GM19023 (cell line): ENCODE measurements at regions not wholly inside any gene's neighbourhood (a gene's known extent, or its start where the extent isn't known, plus 50 kb on each side); places are given as distances from the start of the nearest gene placed in this dataset.

Experiments used
- ATAC-seq: cut with Tn5 transposase; IDR thresholded peaks from one replicate; pipeline ENCODE4 v1.9.1; 2021; ENCODE audit warnings: mild to moderate bottlenecking, moderate library complexity; ENCODE audit not compliant: unreplicated experiment

DNA sequence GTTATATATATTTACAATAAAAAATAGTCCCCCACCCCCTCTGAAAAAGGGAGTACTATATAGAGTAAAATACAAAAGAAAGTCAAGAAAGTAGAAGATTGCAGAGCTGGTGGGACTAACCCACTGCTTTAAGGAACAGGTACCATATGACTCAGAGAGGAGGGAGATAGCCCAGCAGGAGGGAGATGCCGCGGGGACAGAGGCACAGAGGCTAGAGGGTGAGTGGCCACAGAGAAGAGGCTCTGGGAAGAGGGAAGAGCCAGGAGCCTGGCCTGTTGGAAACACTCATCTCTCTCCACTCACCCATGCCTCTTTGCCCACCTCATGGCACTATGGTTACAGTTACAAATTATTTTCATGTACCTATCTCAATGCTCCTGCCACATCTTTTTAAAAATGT is 53.6 kb upstream of the LYVE1 start:
- ATAC-seq, result no peak

DNA sequence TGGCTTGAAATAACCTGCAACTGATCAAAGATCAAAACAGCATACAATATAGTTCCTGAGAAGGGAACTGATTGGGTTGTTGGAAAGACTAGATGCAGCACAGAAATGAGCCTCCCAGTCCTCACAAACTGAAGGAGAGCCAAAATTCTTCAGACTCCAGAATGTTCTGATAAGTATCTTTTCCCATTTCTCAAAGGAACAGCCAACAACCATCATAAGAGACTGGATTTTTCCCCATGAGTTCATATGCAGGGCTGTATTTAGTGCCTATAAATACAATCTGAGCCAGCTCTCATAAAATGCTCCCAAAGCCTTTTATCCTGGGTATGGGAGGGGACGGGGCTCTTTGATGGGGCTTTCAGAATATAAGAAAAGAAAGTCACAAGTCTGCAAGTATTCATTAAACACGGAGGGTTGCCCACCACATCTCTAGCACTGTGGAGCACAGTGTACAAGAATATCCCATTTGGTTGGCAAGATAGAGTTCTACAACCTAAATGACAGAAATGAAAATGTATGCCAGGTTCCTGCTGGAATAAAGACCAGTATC is 50.7 kb upstream of the LYVE1 start:
- ATAC-seq, result no peak

DNA sequence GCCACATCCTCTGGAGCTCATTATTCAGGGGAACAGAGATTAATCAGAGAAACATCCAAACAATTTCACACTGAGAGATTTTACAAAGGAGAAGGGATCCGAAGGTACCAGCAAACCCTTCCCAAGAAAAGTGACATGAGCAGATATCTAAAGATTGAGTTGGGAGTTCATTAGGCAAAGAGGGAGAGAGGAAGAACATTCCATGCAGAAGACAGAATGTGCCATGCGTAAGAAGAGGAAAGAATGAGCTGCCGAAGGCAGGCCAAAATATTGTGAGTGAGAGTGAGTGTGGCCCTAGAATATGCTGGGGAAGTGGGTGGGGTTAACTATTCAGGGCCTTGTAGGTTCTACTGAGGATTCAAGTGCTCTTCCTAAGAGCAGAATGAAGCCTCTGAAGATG is 50.0 kb upstream of the LYVE1 start:
- ATAC-seq, result no peak
